GM18520 (cell line): ENCODE measurements at regions not wholly inside any gene's neighbourhood (a gene's known extent, or its start where the extent isn't known, plus 50 kb on each side); places are given as distances from the start of the nearest gene placed in this dataset.
"Not testable (repeated sequence)": the region's sequence is repeated elsewhere in the genome, so short reads cannot be mapped to it uniquely, and the experiment has no call there.

Source experiments
- ATAC-seq: cut with Tn5 transposase; IDR thresholded peaks from one replicate; pipeline ENCODE4 v1.9.1; 2021; ENCODE audit not compliant: unreplicated experiment

DNA sequence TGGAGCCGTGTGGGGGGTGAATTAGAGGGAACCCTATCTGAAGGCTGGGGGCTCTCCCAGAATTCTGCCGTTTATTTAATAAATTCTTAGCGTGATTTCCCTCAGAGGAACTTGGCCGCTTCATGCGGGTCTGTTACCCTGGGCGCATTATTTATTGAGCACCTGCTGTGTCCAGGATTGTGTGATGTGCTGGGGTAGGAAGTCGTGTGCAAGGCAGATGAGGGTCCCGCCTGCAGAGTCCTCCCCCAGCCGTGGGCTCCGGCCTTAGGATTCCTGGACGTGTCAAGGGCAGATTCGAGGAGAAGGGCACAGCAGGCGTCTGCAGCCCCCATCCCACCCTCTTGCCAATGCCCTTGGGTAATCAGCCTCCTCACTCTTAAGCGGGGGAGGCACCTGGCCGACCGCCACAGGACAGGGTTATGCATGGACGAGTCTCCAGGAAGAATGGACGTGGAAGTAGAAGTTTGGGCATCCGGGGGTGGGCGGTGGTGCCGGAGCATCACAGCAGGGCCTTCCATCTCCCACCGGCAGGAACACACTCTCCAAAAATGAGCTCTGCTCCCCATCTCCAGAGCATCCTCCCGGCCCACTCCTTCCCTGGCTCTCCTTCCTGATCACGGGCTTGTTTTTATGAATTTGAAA lies 233.3 kb upstream of the C1orf174 start:
- ATAC-seq = no peak

DNA sequence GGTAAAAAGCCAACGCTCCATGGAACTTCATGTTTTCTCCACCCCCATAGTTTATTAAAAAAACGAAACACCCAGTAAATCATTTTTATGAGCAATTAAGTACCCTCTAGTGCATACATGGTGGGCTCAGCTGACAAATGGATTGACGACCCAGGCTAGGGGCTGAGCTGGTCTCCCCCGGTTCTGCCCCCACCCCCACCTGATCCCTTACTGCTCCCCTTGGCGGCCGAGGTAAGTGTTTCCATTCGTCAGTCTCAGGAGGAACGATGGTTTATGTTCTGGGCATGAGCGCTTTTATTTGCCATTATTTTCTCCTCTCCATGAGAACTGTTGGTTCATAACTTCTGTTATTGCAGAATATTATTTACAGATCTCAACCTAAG lies 233.9 kb upstream of the C1orf174 start:
- no peak for ATAC-seq

DNA sequence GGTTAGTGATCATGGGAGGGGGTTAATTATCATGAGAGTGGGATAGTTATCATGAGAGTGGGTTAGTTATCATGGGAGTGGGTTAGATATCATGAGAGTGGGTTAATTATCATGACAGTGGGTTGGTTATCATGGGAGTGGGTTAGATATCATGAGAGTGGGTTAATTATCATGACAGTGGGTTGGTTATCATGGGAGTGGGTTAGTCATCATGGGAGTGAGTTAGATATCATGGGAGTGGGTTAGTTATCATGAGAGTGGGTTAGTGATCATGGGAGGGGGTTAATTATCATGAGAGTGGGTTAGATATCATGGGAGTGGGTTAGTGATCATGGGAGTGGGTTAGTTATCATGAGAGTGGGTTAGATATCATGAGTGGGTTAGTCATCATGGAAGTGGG lies 235.8 kb upstream of the C1orf174 start:
- ATAC-seq = not testable (repeated sequence)

DNA sequence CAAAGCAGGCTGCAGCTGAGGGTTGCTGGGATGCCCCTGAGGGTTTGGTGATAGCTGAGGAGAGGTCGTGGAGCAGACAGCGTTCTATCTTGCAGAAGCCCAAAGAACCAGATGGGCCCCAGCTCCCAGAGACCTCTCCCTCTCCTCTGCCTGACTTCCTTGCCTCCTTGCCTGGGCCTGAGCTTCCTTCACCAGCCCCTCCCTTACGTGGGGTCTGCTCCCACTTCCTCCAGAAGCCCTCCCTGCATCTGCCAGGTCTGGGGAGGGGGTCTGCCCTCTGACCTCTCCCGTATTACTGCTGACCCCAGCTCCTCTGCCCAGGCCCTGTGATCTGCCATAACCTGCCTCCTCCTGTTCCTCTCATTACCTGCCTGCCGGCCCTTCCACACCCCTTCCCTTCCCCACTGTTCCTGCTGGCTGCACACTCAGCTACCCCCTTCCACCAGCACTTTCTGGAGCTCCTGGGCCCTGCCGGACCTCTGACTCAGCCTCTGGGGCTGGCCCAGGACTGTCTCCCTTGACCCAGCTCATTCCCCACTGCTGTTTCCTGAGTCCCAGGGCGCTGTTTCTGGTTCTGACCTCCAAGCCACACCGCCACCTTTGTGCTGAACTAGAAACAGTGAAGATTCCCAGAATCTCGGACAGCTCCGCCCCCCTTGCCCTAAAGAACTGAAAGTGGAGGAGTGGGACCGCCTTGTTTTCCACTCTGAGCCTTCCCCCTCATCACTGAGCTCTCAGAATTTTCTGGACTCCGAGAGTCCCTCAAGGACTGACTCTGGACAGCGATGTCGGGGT lies 237.7 kb upstream of the C1orf174 start:
- no peak for ATAC-seq

DNA sequence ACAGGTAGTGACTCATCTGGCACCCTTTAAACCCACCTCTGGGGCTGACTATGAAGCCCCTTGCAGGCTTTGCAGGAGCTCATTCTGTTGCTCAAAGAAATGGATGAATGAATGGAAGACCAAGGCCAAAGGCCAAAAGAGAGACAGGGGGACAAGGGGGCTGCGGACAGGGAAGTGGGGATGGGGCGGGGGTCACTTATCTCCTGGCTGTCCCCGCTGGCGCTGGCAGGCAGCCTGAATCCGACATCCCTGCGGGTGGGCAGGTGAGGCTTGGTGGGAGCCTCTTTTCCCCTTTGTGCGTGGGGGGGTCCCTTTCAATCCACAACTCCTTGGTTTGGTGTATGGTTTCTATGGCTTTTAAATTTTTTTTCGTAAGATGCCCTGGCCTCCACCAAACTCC lies 239.6 kb upstream of the C1orf174 start:
- ATAC-seq = no peak

DNA sequence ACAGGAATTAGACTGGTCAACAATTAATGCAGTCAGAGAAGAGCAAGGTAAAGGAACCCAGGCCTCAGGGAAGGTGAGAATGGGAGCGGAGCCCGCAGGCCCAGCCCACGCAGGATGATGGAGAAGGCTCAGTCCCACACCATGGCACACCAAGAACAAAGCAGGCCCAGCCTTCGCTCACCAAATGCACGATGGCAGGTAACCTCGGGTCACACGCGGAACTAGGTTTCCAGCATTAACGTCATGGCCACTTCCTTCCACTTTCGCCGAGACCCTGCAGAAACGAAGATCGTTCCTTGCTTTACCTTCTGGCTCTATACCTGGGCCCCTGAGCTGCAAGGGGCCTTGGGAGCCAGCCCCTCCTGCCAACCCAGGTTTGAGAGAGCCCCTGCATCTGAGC lies 240.2 kb upstream of the C1orf174 start:
- no peak for ATAC-seq

DNA sequence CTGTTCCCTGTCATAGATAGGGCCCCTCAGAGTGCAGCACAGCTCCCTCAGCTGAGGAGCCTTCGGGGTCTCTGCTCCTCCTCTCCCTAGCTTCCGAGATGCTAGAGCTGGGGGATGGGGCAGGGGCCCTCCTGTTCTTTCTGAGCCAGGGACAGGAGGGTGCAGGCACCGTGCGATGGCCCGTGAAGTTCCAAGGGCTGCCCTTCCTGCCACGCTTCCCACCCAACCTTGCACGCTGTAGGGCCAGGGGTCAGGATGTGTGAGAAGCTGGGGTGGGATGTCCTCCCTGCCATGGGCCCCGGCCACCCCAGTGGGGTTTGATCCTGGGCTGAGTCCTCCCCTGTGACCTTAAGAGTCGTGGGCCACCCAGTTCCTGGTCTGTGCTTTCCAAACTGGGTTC lies 240.7 kb upstream of the C1orf174 start:
- no peak for ATAC-seq

DNA sequence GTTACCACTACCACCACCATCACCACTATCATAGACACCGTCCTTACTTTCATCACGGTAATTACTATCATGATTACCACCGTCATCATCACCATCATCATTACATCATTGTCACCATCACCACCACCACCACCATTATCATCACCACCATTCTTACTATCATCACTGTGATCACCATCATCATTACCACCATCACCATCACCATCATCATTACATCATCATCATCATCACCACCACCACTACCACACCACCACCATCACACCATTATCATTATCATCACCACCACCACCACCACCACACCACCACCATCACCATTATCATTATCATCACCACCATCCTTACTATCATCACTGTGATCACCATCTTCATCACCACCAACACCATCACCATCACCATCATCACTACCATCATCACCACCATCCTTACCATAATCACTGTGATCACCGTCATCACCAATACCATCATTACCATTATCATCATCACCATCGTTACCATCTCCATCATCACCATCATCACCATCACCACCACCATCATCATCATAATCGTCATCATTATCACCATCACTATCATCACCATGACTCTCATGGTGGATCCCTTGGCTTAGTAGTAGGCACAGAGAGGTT lies 244.4 kb upstream of the C1orf174 start:
- no peak for ATAC-seq

DNA sequence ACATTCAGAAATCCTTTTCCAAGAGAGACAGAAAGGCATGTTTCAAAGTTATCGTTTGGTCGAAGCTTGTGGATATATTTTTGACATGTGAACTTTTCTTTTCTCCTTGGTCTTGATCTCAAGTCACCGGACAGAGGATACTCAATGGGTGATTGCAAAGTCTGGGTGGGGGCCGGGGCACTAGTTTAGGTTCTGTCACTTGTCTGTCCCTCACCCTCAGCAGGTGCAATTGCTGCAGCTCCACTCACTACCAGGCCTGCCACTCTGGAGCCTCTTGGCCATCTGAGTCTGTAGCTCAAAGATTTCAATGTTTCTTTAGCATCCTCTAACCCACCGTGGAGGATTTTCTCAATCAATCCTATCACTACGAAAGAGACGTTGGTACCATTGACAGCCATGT lies 246.0 kb upstream of the C1orf174 start:
- no peak for ATAC-seq

DNA sequence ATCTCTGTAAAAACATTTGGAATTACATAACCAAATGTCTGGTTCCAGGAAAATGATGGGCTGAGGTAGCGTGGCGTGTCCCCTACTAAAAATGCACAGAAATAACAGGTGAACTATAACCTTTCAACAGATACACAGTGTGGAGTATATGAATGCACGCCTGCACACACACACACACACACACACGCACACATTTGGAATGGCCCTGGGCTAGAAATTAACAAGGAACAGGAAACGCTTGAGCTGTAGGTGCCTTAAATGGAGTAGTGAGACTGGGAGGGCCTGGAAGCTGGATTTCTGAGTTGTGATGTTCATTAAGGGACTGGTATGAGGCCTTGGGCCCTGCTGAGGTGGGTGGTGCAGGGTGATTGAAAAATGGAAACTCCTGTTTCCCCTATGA lies 246.5 kb upstream of the C1orf174 start:
- ATAC-seq = no peak

DNA sequence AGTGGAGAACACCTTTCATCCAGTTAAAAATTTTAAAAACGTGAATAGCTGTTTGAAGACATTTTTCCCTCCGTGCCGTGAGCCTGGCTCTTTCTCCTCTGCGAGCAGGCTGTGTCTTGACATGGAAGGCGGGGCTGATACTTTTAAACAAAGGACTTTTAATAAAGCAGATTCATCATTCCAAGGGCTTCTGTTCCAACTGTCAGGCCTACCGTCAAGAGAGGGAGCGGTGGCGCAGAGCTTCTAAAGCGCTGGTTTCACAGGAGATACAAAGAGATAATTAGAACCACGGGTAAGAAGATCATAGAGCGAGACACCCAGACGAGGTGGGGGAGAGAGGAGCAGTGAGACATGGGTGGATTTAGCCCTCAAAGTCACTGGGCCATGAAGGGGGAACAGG lies 247.4 kb upstream of the C1orf174 start:
- ATAC-seq = no peak

DNA sequence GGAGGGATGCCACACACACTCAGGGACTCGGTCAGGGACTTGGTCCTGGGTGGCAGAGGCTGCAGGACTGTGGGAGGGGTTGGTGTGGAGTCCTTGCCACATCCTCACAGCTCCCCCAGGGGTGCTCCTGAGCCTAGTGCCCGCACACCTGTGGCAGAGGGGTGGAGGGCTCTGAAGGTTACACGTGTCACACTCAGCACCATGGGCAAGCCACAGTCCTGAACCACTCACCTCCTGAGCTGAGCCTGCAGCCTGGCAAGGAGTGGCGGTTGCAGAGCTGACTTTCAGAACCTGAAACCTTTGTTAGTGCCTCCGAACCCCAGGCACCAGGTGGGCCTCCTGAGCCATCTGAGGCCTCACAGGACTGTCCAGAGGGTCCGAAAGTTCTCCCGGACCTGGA lies 249.2 kb upstream of the C1orf174 start:
- no peak for ATAC-seq

DNA sequence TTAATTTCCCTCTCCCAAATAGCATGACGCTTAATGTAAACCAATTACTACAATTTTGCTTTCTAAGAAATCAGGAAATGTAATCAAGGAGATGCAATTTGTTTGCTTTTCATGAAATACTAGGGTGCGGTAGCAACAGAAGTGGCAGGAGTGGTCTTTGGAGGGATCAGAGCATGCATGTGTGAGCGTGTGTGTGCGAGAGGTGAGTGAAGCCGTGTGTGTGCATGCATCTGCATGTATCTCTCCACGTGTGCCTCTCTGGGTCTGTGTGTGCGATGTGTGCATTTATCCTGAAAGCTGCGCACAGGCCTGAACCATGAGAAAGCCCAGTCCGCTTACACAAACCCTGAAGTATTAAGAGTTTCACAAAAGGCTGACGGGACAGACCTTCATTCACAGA lies 249.8 kb upstream of the C1orf174 start:
- no peak for ATAC-seq

DNA sequence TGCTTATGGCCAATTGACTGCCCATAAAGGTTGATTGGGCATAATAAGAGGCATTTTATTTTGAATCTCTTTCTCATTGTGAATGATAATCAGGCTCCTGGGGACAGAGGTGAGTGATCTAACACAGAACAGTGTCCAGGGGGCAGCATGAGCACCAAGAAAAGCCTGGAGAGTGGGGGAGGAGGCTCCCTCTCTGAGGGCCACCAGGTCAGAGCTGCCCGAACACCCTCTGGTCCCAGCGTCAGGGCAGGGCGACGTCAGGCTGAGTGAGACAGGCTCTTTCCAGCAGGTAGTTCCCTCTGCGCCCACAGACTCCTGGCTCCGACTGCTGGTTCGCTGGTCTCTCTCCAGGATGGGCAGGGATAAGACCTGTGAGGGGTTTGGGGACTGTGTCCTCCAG lies 250.2 kb upstream of the C1orf174 start:
- ATAC-seq = no peak

DNA sequence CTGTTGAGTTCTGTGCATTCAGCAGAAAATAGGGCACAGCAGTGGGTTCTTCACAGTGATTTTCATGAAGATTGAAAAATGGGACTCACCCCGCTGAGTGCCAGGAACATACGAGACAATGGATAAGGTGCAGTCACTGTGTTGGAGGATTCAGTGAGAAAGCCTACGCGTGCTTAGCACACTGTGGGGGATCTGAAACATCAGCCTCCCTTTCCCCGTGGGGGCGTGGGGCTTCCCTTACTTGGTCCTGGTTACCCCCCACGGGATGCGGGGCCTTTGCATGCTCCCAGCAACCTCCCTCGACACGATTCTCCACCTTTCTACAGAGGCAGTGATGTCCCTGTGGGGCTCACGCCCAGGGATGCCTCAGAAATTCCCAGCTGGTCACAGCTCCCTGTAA lies 252.2 kb upstream of the C1orf174 start:
- ATAC-seq = no peak

DNA sequence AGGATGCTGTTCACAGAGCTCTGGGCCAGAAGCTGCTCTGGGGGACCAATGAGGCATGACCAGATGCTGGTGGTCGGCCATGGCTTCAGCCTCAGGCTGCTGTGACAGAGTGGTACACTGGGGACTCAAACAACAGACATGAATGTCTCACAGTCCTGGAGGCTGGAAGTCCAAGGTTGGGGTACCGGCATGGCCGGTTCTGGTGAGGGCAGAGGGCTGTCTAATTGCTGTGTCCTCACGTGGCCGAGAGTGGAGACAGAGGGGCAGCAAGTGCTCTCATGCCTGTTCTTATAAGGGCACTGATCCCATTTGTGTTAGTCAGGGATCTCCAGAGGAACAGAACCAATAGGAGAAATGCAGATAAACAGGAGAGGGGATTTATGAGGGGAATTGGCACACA lies 253.5 kb upstream of the C1orf174 start:
- ATAC-seq = no peak

DNA sequence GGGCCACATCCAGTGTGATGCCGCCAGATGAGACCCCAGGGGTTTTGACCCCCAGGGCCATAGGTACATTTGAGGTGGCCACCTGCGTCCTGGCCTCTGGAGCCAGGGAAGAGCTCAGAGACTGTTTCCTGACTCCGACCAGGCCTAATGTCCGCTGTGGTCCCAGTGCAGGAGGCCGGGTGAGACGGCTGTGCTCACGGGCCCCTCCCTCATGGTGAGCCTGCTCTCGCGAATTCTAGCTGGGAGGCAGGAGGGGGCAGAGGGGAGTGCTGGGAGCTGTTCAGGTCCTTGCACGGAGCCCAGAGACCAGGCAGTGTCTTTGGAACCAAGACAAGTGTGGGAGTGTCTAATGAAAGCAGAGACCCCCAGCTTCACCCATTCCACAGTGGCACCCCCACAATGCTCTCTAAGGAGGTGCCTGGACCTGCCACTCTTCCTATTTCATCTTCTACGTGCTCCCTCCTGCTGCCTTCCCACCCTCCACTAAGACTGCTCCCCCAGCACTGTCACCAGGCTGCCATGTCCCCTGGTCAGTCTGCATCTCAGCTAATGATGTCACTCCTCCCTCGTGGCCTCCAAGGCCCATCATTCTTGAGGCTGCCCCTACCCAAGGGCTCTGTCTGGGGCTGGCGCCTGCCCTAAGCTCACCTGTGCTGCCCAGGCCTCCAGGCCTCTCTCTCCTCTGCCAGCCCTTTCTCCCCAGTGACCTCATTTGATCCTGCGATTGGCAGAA lies 256.3 kb upstream of the C1orf174 start:
- no peak for ATAC-seq

DNA sequence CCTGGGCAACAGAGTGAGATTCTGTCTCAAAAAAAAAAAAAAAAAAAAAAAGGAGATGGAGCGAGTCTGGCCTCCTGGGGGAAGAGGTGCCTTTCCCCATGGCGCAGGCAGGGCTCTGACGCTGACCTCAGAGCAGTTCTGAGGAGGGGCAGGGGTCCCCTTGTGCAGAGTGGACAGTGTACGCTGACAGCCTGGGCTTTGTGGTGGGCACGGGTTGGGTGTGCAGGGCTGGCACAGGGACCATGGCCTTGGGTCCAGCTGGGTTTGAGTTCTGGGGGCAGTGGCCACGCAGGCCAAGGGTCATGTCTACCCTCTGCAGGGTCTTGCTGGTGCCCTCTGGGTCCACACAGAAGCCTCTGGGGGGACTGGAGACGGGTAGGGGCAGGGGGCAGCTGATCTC lies 260.1 kb upstream of the C1orf174 start:
- ATAC-seq = no peak

DNA sequence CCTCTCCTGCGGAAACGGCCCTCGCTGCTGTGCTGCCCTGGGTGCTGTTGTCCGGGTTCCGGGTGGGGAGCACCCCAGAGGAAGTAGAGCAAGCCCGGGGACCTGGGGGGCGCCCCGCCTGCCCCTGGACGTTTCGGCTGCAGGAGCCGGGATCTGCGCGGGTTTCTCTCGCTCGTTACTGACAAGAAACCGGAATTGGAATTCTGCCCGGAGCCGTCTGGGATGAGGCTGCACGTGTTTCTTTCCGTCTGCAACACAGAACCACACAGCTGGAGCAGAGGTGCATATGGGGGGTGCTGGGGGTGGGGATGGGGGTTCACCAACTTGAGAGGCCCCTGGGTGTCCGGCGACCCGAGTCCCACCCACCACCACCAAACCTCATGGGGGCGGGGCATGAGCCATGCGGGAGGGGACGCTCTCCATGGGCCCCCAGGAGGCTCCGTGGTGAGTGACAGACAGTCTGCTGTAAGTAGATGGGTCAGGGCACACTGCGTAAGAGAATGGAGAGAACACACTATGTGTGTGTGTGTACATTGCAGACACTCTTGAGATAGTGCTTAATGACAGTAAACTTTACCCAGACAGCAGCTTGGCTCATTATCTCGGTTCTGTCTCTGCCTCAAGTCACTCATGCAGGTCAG lies 261.4 kb upstream of the C1orf174 start:
- ATAC-seq = no peak

DNA sequence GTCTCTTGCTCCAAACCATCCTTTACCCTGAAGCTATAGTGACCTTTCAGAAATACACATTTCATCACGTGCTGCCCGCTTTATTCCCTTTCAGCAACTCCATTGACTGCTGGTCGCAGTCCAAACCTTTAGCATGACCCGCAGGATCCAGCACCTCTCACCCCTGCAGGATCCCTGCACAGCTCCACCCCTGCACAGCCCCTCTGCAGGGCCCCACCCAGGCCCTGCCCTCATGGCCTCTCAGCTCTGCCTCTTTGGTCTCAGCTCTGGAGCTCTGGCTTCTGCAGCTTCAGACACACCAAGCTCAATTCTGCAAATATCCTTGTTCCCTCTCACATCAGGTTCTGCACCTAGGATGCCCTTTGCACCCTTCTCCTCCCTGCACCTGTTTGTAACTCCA lies 264.9 kb upstream of the C1orf174 start:
- ATAC-seq = no peak

DNA sequence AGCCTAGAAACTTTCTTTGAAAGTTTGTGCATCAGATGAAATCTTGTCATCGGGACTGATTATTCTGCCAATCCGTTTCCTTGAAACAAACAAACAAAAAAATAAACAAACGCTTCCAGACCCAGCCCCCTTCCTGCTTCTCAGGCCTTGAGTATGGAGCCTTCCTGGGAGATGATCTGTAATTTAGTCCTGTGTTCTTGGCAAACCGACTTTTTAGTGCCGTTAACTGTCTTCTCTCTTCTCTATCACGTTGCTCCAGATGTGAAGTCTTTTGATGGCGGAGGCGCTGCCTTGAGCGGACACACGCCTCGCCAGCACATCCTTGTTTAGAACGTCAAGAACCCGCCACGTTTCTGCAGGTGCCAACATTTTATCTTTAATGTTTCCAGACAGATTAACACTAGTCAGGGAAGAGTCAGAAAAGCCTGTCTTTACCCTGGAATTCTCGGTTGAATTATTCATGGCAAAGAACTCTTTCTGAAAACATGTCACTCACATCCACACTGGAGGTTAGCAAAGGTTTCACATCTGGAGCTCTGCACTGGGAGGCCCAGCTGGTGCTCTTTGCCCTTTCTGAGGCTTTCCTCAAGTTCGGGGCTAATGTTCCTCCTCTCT lies 265.7 kb upstream of the C1orf174 start:
- no peak for ATAC-seq
